ENCODE measurements at regions not wholly inside any gene's neighbourhood (a gene's known extent, or its start where the extent isn't known, plus 50 kb on each side); places are given as distances from the start of the nearest gene placed in this dataset.

- no peak for DNase-seq (ENCODE audit: low spot score)
- no peak overlapping the region for H3K4me3 Mint-ChIP-seq (ENCODE audit: low read depth)
- H3K4me1 Mint-ChIP-seq (ENCODE audit: low read depth): no peaks in the 10 kb centered on the region
- H3K9me3 Mint-ChIP-seq: peaks cover 33% of the 10 kb centered on the region
- H3K27me3 Mint-ChIP-seq (ENCODE audit: low read depth): no peaks in the 10 kb centered on the region
- H3K27ac Mint-ChIP-seq: no peak overlapping the region
- no peaks in the 10 kb centered on the region for H3K36me3 Mint-ChIP-seq (ENCODE audit: low read depth)
- intact Hi-C loops (cut with micrococcal nuclease): no loop called here
Observed at GRCh38 chr5:29077451-29077850, 2039.1 kb upstream of the CDH9 start.

DNA sequence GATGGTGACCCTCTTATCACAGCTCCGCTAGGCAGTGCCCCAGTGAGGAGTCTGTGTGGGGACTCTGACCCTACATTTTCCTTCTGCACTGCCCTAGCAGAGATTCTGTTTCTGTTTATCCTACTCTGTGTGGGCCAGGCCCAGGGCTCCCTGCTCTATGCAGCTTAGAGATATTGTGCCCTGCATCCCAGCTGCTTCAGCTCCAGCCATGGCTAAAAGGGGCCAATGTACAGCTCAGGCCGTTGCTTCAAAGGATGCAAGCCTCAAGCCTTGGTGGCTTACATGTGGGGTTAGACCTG is 2030.7 kb upstream of the CDH9 start:
- Mint-ChIP-seq H3K4me3 (ENCODE audit: low read depth) (no peak overlapping the region), H3K27me3 (ENCODE audit: low read depth) (no peaks in the 10 kb centered on the region), H3K9me3 (peaks cover 34% of the 10 kb centered on the region), H3K4me1 (ENCODE audit: low read depth) (no peaks in the 10 kb centered on the region), H3K27ac (no peak overlapping the region), H3K36me3 (ENCODE audit: low read depth) (no peaks in the 10 kb centered on the region)
- no peak for DNase-seq (ENCODE audit: low spot score)
- intact Hi-C loops (cut with micrococcal nuclease): no loop called here

DNA sequence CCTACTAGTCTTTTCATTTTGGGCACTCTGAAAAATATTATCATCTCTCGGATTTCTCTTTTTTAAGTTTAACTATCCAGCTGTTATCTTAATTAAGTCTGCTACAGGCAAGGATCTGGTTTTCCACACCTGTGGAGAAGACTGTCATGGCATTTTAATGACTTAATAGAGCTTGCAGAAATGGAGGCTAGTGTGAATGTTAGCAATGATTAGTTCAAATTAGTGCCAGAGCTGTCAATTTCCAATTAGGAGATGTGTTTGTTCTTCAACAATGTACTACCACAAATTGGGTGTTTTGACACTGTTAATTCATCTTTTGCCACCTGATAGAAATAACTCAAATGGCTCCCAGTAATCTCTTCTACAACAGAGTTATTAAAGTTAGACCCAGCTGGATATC is 2023.0 kb upstream of the CDH9 start:
- H3K27ac Mint-ChIP-seq: no peak overlapping the region
- H3K36me3 Mint-ChIP-seq (ENCODE audit: low read depth): no peaks in the 10 kb centered on the region
- no peaks in the 10 kb centered on the region for H3K4me1 Mint-ChIP-seq (ENCODE audit: low read depth)
- H3K4me3 Mint-ChIP-seq (ENCODE audit: low read depth): no peak overlapping the region
- DNase-seq (ENCODE audit: low spot score): no peak
- peaks cover 24% of the 10 kb centered on the region for H3K9me3 Mint-ChIP-seq
- H3K27me3 Mint-ChIP-seq (ENCODE audit: low read depth): no peaks in the 10 kb centered on the region
- intact Hi-C loops (cut with micrococcal nuclease): no loop called here

DNA sequence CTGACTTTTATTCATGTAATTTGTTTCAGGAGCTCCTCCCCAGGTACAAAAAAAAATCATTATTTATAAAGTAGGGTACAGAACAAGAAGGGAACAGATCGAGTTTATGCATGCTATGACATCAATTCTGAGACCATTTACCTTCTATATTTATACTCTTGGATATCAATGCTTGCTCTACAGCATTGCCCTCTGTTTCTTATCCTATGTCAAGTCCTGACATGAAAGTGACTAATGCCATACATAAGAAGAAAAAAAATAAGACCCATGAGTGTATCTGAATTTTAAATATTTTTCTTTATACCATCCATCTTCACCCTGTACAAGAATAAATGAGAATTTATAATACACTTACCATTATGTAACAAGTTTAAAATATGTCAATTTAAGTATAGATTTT is 2016.3 kb upstream of the CDH9 start:
- intact Hi-C loops (cut with micrococcal nuclease): no loop called here
- Mint-ChIP-seq H3K9me3 (peaks cover 23% of the 10 kb centered on the region), H3K4me1 (ENCODE audit: low read depth) (no peaks in the 10 kb centered on the region), H3K27ac (no peak overlapping the region), H3K4me3 (ENCODE audit: low read depth) (no peak overlapping the region), H3K36me3 (ENCODE audit: low read depth) (no peaks in the 10 kb centered on the region), H3K27me3 (ENCODE audit: low read depth) (no peaks in the 10 kb centered on the region)
- DNase-seq (ENCODE audit: low spot score): no peak

- no peak overlapping the region for H3K27ac Mint-ChIP-seq
- intact Hi-C loops (cut with micrococcal nuclease): no loop called here
- H3K36me3 Mint-ChIP-seq (ENCODE audit: low read depth): no peaks in the 10 kb centered on the region
- peaks cover 23% of the 10 kb centered on the region for H3K9me3 Mint-ChIP-seq
- no peak for DNase-seq (ENCODE audit: low spot score)
- no peaks in the 10 kb centered on the region for H3K4me1 Mint-ChIP-seq (ENCODE audit: low read depth)
- no peaks in the 10 kb centered on the region for H3K27me3 Mint-ChIP-seq (ENCODE audit: low read depth)
- H3K4me3 Mint-ChIP-seq (ENCODE audit: low read depth): no peak overlapping the region
Observed at GRCh38 chr5:29054282-29054681, 2015.9 kb upstream of the CDH9 start.

- H3K9me3 Mint-ChIP-seq: peaks cover 16% of the 10 kb centered on the region
- no peak overlapping the region for H3K4me3 Mint-ChIP-seq (ENCODE audit: low read depth)
- H3K36me3 Mint-ChIP-seq (ENCODE audit: low read depth): no peaks in the 10 kb centered on the region
- no peaks in the 10 kb centered on the region for H3K4me1 Mint-ChIP-seq (ENCODE audit: low read depth)
- no peak for DNase-seq (ENCODE audit: low spot score)
- H3K27ac Mint-ChIP-seq: no peak overlapping the region
- intact Hi-C loops (cut with micrococcal nuclease): no loop called here
- H3K27me3 Mint-ChIP-seq (ENCODE audit: low read depth): no peaks in the 10 kb centered on the region
Observed at GRCh38 chr5:29051509-29051908, 2013.1 kb upstream of the CDH9 start.

- H3K27ac Mint-ChIP-seq: no peak overlapping the region
- H3K4me3 Mint-ChIP-seq (ENCODE audit: low read depth): no peak overlapping the region
- H3K36me3 Mint-ChIP-seq (ENCODE audit: low read depth): no peaks in the 10 kb centered on the region
Observed at GRCh38 chr5:29042152-29042551, 2003.8 kb upstream of the CDH9 start.

DNA sequence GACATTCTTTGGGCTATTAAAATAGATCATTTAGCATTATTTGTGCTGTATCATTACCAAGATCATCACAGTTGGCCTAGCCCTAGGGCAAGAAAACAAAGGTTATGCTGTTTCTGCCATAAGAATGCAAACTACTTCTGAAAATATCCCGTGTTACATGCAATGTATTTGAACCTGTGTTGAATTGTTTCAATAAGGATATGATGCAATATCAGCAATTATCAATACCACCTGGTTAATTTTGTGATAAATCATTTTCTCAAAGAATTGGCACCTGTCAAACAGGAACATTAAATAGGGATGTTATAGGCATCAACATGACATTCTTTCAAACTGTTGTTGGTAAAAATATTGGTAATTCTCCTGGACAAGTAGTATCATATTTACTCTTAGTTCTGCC is 2002.0 kb upstream of the CDH9 start:
- no peaks in the 10 kb centered on the region for H3K27me3 Mint-ChIP-seq (ENCODE audit: low read depth)
- intact Hi-C loops (cut with micrococcal nuclease): no loop called here
- H3K4me3 Mint-ChIP-seq (ENCODE audit: low read depth): no peak overlapping the region
- H3K36me3 Mint-ChIP-seq (ENCODE audit: low read depth): no peaks in the 10 kb centered on the region
- no peak overlapping the region for H3K27ac Mint-ChIP-seq
- H3K4me1 Mint-ChIP-seq (ENCODE audit: low read depth): no peaks in the 10 kb centered on the region
- peaks cover 10% of the 10 kb centered on the region for H3K9me3 Mint-ChIP-seq
- DNase-seq (ENCODE audit: low spot score): no peak

More at GRCh38 chr5:29042152-29042551, 2003.8 kb upstream of the CDH9 start:
- Mint-ChIP-seq H3K27me3 (ENCODE audit: low read depth) (no peaks in the 10 kb centered on the region), H3K4me1 (ENCODE audit: low read depth) (no peaks in the 10 kb centered on the region), H3K9me3 (peaks cover 10% of the 10 kb centered on the region)
- no peak for DNase-seq (ENCODE audit: low spot score)
- intact Hi-C loops (cut with micrococcal nuclease): no loop called here

- no peaks in the 10 kb centered on the region for H3K27me3 Mint-ChIP-seq (ENCODE audit: low read depth)
- intact Hi-C loops (cut with micrococcal nuclease): no loop called here
- peaks cover 14% of the 10 kb centered on the region for H3K9me3 Mint-ChIP-seq
- no peak overlapping the region for H3K27ac Mint-ChIP-seq
- DNase-seq (ENCODE audit: low spot score): no peak
- H3K36me3 Mint-ChIP-seq (ENCODE audit: low read depth): no peaks in the 10 kb centered on the region
- no peak overlapping the region for H3K4me3 Mint-ChIP-seq (ENCODE audit: low read depth)
- no peaks in the 10 kb centered on the region for H3K4me1 Mint-ChIP-seq (ENCODE audit: low read depth)
Observed at GRCh38 chr5:29039994-29040393, 2001.6 kb upstream of the CDH9 start.

GRCh38 chr5:29037716-29038115 is 1999.3 kb upstream of the CDH9 start:
- Mint-ChIP-seq H3K36me3 (ENCODE audit: low read depth) (no peaks in the 10 kb centered on the region), H3K4me3 (ENCODE audit: low read depth) (no peak overlapping the region)

DNA sequence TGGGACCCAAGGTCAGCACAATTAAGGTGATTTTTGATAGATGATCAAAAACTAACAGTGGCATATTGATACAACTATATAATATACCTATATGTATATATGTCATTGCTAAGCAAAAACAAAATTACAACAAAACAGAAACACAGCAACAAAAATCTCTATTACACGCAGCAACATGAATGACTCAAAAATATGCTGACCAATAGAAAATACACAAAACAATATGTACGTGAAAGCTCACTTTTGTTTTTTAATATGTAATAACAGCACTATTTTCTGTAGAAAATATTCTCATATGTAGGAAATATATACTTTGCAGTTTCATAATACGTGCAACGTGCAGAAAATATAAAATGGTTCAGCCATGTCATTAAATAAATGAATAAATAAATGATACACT is 1985.7 kb upstream of the CDH9 start:
- H3K27me3 Mint-ChIP-seq (ENCODE audit: low read depth): no peaks in the 10 kb centered on the region
- no peak for DNase-seq (ENCODE audit: low spot score)
- no peak overlapping the region for H3K4me3 Mint-ChIP-seq (ENCODE audit: low read depth)
- H3K9me3 Mint-ChIP-seq: peaks cover 34% of the 10 kb centered on the region
- H3K36me3 Mint-ChIP-seq (ENCODE audit: low read depth): no peaks in the 10 kb centered on the region
- H3K27ac Mint-ChIP-seq: no peak overlapping the region
- no peaks in the 10 kb centered on the region for H3K4me1 Mint-ChIP-seq (ENCODE audit: low read depth)
- intact Hi-C loops (cut with micrococcal nuclease): no loop called here

More at GRCh38 chr5:29037716-29038115, 1999.3 kb upstream of the CDH9 start:
- H3K4me1 Mint-ChIP-seq (ENCODE audit: low read depth): no peaks in the 10 kb centered on the region
- no peak for DNase-seq (ENCODE audit: low spot score)
- H3K9me3 Mint-ChIP-seq: peaks cover 20% of the 10 kb centered on the region
- no peaks in the 10 kb centered on the region for H3K27me3 Mint-ChIP-seq (ENCODE audit: low read depth)
- no peak overlapping the region for H3K27ac Mint-ChIP-seq
- intact Hi-C loops (cut with micrococcal nuclease): no loop called here

DNA sequence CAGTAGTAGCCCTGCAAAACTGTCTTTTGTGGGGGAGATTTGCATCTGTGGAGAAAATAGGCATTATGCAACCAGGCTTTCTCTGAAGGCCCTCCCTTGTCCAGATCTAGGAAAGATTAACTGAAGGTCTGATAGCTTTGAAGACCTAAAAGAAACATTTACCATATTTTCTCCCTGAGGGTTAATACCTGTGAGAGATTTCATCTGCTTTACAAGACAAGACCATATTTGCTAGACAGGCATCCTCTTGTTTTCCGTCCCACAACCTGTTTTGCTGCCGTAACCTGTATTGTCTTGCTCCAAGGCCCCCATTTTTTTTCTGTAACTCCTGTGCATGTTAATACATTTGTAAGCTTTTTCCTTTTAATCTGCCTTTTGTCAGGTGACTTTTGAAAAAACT is 1985.2 kb upstream of the CDH9 start:
- Mint-ChIP-seq H3K4me1 (ENCODE audit: low read depth) (no peaks in the 10 kb centered on the region), H3K27ac (no peak overlapping the region), H3K36me3 (ENCODE audit: low read depth) (no peaks in the 10 kb centered on the region), H3K27me3 (ENCODE audit: low read depth) (no peaks in the 10 kb centered on the region), H3K4me3 (ENCODE audit: low read depth) (no peak overlapping the region), H3K9me3 (peaks cover 34% of the 10 kb centered on the region)
- no peak for DNase-seq (ENCODE audit: low spot score)
- intact Hi-C loops (cut with micrococcal nuclease): no loop called here

- no peak overlapping the region for H3K27ac Mint-ChIP-seq
- H3K4me1 Mint-ChIP-seq (ENCODE audit: low read depth): no peaks in the 10 kb centered on the region
- intact Hi-C loops (cut with micrococcal nuclease): no loop called here
- no peak overlapping the region for H3K4me3 Mint-ChIP-seq (ENCODE audit: low read depth)
- H3K36me3 Mint-ChIP-seq (ENCODE audit: low read depth): no peaks in the 10 kb centered on the region
- DNase-seq (ENCODE audit: low spot score): no peak
- no peaks in the 10 kb centered on the region for H3K27me3 Mint-ChIP-seq (ENCODE audit: low read depth)
- H3K9me3 Mint-ChIP-seq: peaks cover 35% of the 10 kb centered on the region
Observed at GRCh38 chr5:29017501-29017900, 1979.1 kb upstream of the CDH9 start.

- Mint-ChIP-seq H3K27me3 (ENCODE audit: low read depth) (no peaks in the 10 kb centered on the region), H3K27ac (no peak overlapping the region), H3K4me1 (ENCODE audit: low read depth) (no peaks in the 10 kb centered on the region), H3K4me3 (ENCODE audit: low read depth) (no peak overlapping the region), H3K36me3 (ENCODE audit: low read depth) (no peaks in the 10 kb centered on the region), H3K9me3 (peaks cover 31% of the 10 kb centered on the region)
- intact Hi-C loops (cut with micrococcal nuclease): no loop called here
- no peak for DNase-seq (ENCODE audit: low spot score)
Observed at GRCh38 chr5:29016067-29016466, 1977.7 kb upstream of the CDH9 start.
